GM19240 (cell line): ENCODE measurements at regions not wholly inside any gene's neighbourhood (a gene's known extent, or its start where the extent isn't known, plus 50 kb on each side); places are given as distances from the start of the nearest gene placed in this dataset.

Experiments
- DNase-seq: peaks from one replicate; pipeline ENCODE4 v3.0.0; 2011; ENCODE audit warnings: low spot score; ENCODE audit not compliant: insufficient read length

- no peak for DNase-seq
These were observed 50.4 kb downstream of the RTL9 start for GRCh38 chrX:110408949-110409588.

- DNase-seq = no peak
These were observed 51.3 kb downstream of the RTL9 start for GRCh38 chrX:110409925-110410324.

DNA sequence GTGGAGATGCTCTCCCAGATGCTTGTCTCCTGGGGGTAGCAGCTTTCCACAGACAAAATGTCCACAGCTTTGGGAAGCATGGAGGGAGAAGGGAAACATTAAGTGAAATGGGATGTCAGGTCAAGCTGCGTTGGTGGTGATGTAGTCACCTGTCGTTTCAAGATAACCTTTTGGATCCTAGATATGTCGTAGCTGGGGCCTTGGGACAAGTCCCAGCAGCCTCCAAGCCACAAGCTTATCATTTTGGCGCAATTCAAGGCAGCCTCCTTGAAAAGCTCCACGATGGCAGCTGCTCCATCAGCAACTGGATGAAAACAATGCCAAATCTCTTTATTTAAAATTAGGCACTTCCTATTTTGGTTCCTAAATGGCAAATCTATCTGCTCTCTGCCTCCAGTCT, 52.0 kb downstream of the RTL9 start:
- DNase-seq = no peak

- peak; percentile 70 for DNase-seq
These were observed 54.5 kb downstream of the RTL9 start for GRCh38 chrX:110412971-110413726.

GRCh38 chrX:110413727-110414124, 55.1 kb downstream of the RTL9 start:
- no peak for DNase-seq

DNA sequence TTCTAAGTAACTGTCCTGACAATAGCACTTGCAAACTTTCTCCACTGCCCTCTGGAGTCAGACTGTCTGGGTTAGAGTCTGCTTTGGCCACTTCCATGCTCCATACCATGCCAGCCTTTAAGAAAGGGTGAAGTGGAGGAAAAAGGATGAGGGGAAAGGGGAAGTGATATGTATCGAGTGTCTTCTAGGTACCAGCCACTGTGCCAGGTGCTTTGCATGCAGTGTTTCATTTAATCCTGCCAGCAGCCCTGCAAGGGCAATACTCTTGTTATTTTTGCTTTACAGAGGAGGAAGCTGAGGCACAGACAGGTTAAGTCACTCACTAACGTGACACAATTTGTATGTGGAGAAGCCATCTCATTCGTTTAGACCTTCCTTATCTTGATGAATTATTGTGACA, 55.6 kb downstream of the RTL9 start:
- no peak for DNase-seq

DNA sequence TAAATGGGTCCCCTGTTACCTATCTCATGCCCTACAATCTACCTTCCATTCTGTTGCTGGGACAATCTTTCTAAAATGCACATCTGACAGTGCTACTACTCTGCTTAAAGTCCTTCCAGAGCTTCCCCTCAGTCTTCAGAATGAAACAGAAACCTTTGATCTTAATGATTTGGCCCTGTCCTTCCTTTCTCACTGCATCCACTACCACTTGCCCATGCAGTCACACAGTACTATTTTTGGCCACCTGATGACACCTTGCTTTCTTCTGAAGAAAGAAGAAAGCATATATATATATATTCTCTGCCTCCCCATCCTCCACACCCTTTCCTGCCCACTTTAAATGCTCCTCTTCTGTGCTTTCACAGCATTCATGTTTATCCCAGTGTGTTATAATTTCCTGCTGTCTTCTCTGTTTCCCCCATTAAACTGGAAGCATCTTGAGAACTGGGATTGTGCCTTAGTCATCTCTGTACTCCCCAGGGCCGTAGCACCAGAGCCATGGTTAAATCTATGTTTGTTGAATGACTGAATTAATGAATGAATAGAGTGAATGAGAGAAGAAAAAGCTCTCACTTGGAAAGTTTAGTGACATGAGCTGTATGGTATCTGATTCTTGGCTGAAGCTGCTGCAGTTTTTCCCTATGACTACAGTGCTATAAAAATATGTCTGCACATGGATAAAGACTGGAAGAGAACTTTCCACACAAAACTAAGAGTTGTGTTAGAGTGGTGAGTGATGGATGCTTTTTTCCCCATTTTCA, 56.2 kb downstream of the RTL9 start:
- peak; percentile 19 for DNase-seq

DNA sequence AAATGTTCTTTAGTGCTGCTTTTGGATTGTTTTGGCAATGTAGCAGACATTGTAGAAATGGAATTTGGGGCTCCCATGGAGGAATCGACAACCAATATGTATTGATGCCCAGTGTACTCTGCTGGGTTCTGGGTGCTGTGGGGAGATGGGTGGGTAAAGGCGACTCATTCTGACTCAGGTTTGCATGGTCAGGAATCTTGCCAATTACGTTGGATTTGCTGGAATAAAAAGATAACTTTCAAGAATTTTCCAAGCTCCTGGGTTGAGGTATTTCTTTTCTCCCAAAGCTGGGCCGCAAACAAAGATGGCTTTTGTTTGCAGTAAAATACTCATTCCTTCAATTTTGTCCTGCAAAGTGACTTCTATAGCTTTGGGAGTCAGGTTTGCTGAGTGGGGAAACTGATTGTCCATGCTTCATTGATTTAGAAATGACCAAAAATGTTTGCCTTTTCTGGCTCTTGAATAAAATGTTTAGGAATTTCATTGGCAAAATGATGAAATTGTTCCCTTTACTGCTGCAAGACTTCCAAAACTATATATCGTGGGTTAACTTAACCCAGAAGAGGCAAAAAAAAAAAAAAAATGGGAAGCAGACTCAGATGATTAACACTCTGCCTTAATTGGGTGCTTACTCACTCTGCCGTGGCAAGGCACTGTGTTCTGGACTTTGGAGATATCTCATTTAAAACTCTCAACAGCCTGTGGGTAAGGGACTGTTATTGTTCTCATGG, 57.0 kb downstream of the RTL9 start:
- DNase-seq = no peak

DNA sequence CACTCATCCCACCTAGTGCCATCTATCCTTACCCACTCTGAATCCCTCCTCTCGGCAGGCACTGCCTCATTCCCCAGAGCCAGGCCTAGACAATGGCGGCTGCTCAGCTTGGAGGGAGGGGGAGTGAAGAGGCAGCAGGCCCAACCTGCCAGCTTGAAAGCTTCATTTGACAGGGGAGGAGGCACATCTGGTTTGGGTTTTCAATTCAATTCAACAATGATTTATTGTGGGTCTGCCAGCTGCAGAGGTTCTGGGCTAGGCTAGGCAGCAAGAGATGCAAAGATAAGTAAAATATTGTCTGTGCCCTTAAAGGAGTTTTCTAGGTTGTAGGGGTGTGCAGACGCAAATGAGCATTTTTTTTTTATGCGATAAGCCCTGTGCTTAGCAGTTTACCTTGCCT, 58.5 kb downstream of the RTL9 start:
- DNase-seq = no peak

GRCh38 chrX:110418316-110419235, 59.9 kb downstream of the RTL9 start:
- DNase-seq = no peak

DNA sequence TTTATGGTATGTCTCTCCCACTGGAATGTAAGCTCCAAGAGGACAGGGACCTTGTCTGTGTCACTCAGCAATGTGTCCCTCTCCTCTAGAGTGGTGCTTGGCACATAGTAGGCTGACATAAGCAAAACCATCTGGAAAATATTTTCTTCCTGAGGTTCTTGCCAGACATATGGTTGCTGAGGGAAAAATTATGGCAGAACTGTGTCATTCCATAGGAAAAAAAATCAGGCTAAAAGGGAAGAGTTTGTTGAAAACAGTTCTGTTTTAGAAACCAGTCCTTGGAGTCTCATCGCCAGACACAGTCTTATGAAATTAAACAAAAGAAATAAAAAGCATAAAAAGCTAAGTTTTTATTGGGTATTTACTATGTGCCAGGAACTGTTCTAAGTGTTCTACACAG, 60.9 kb downstream of the RTL9 start:
- no peak for DNase-seq

DNA sequence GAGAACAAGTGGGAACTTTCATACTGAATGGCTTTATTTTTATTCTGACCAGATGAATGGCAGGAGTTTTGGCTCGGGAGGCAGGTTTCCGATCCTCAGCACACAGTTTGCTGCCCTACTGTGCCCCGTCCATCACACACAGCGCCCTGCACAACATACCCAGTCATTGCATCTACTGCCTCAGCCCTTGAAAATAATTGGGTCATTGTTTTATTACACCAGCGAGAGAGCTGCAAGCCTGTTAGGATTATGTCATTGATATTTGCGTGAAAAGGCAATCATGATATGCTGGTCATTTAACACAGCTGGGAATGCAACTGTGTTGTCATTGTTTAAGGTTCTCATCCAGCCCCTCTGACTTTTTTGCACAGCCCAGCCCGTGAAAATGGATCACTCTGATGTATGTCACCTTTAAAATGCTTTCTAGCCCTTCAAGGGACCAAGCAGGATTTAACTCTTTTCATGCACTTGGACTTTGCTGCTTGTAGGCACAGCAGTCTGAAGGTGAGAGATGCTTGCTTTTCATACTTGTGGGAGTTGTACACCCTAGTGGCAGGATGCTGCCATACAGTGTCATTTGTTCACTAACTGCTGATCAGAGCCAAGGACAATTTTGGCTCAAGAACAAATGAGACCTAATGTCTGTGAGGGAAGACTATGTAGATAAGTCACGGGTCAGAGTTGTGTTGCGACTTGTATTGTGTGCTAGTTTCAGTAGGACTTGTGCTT, 62.3 kb downstream of the RTL9 start:
- no peak for DNase-seq

DNA sequence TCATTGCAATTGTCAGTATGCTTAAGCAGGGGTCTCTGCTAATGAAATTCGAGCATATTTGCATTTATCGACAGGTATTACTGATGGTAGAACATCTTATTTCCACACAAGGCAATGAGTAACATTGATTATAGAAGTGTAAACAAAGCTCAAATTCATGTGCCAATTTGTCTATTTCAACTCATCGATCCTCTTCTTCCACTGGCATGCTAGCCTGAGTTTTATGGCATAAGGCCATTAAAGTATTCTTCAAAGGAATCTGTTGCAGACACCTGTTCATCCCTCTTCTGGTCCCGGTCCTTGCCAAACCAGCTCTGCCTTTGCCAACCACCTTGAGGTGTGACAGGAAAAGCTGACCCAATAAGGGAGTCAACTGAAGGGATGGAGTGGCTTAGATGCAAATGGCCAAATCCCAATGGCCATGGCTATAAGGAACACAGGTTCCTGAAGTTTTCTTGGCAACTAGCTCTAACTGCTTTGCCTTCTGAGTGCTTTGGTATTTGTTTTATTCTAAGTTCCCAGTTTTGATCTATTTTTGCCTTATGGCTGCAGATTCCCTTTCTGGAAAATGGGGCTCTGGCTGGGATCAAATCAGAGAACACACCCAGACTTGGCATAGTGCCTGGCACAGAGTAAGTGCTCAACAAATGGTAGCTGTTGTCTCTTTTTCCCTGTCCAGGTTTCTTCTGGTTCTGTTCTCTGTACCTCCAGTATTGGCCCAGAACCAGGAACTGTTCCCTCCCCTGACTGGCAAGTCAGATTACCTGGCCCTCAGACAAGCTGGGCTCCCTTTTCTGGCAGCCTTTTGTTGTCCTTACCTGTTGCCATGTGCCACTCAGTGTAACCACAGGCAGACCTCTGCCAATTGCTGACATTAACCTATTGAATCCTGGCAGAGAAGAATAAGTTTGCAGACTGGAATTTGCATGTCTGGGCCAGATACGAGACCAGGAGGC, 63.1 kb downstream of the RTL9 start:
- no peak for DNase-seq

- no peak for DNase-seq
These were observed 66.8 kb downstream of the RTL9 start for GRCh38 chrX:110425222-110426154.

DNA sequence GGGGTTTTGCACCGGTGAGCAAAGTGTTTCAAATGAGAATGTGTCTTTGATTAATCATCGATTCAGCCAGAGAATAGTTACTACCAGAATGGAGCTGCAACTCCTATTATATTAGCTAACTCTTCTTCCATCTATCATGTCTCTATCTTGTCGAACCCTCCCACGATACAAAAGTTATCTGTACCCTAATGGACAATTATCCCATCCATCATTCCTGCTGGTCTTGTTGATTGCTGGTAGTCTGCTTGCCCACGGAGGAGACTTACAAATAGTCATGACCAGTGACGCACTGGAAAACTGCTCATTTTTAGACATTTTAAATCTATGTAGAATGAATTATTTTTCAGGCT, 67.5 kb downstream of the RTL9 start:
- no peak for DNase-seq

- no peak for DNase-seq
These were observed 68.4 kb downstream of the RTL9 start for GRCh38 chrX:110427076-110427475.

- DNase-seq = no peak
These were observed 69.5 kb downstream of the RTL9 start for GRCh38 chrX:110428144-110428543.
